ENCODE measurements at regions not wholly inside any gene's neighbourhood (a gene's known extent, or its start where the extent isn't known, plus 50 kb on each side); places are given as distances from the start of the nearest gene placed in this dataset.

DNA sequence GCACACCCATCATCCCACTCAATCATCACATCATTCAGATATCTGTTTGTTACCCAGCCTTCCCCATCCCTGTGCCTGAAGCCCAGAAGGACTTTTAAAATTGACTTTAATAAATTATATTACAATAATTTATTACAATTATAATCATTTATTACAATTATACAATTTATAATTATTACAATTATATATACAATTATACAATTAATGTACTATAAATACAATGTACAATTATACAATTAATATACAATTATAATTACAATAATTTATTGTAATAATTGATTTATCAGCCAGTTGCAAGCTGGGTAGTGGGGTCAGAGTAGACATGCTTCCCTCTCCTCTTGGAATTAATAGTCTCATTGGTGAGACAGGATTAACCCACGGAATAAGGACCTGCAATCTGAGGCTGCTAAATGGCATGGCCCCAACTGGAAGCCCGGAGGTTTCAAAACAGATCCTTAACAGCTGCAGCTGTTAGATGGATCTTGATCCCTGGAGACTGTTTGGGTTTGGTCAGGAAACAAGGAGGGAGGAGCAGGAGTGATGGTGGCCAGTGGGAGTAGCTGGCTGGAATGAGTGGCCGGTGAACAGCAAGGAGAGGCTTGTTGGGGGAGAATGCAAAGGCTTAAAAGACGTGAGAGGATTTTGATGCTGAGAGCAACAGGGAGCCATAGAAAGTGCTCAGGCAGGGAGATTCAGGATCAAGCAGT, 402.8 kb upstream of the PODXL start:
- Mint-ChIP-seq H3K36me3 (peaks cover 7% of the 10 kb centered on the region; the same call in 1 of the 2 replicates), H3K9me3 (peaks cover 10% of the 10 kb centered on the region), H3K4me1 (peaks cover 20% of the 10 kb centered on the region), H3K27me3 (ENCODE audit: low read depth) (no peaks in the 10 kb centered on the region; the same call in none of the 2 replicates), H3K27ac (no peak overlapping the region), H3K4me3 (no peak overlapping the region)
- TF ChIP-seq, protein P1, sequence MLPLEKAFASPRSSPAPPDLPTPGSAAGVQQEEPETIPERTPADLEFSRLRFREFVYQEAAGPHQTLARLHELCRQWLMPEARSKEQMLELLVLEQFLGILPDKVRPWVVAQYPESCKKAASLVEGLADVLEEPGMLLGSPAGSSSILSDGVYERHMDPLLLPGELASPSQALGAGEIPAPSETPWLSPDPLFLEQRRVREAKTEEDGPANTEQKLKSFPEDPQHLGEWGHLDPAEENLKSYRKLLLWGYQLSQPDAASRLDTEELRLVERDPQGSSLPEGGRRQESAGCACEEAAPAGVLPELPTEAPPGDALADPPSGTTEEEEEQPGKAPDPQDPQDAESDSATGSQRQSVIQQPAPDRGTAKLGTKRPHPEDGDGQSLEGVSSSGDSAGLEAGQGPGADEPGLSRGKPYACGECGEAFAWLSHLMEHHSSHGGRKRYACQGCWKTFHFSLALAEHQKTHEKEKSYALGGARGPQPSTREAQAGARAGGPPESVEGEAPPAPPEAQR (CRISPR knock-in tag; IDR thresholded peaks at IDR 0.05) = no peak
- peak; percentile 97 for TF ChIP-seq HMGA2 (CRISPR knock-in tag; IDR thresholded peaks at IDR 0.05)
- no peak for DNase-seq (ENCODE audit: low spot score)
- CTCF ChIA-PET = no interaction called here
- POLR2A ChIA-PET = no interaction called here
- no peak for ATAC-seq

DNA sequence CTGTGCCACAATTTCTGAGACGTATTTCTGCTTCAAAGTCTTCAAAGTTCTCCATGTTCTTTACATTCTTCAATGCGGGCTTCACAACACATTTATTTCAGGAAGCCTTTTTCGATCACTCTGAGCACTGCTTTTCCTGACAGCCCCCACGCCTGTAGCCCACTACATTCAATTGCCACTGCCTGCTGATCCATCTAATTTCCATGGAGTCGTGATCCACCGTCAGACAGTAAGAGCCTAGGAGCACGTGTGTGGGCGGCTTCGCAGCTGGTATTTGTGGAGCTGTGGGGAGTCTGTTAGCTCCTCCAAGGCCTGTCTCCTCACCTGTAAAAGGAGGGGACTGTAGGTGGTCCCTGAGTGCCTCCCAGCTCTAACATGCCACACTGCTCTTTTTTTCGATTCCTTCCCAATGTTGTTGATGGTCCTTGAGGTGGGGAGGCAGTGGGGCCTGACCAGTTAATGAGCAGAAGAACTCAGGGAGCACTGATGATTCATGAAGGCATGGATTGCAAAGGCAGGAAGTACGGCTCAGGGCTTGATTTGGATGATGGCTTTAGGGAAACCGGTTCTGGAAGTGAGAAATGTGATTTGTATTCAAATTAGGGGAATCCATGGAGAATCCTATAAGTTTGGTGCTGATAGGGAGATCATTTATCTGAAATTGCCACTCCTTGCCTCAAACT, 401.1 kb upstream of the PODXL start:
- no peak for TF ChIP-seq ZNF232 (CRISPR knock-in tag; IDR thresholded peaks at IDR 0.05)

DNA sequence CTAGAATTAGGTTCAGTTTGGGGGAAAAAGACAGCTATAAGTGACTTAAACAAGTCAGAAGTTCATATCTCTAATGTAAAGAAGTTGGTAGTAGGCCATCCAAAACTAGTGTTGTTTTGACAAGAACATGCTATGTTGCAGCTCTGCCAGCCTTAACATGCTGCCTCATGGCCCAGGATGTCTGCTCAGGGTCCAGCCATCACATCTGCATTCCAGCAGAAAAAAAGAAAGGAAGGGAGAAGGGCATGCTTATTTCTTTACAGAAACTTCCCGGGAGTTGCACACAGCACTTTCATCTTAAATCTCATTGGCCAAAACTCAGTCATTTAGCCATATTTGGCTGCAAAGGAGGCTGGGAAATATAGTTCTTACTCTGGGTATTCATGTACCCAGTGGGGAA, 400.4 kb upstream of the PODXL start:
- DNase-seq (ENCODE audit: low spot score) = no peak
- Mint-ChIP-seq H3K36me3 (peaks cover 7% of the 10 kb centered on the region; the same call in 1 of the 2 replicates), H3K4me3 (no peak overlapping the region), H3K27ac (no peak overlapping the region), H3K4me1 (peaks cover 20% of the 10 kb centered on the region), H3K27me3 (ENCODE audit: low read depth) (no peaks in the 10 kb centered on the region; the same call in none of the 2 replicates), H3K9me3 (peaks cover 10% of the 10 kb centered on the region)
- ChIA-PET POLR2A (no interaction called here), CTCF (interaction anchor here (0.7 to 2.3 kb wide), 2 partner anchors 11 to 267 kb away, joined by 4 to 6 read pairs; no protein-coding TSS in a partner anchor)
- TF ChIP-seq GTF2I (CRISPR knock-in tag; conservative IDR thresholded peaks at IDR 0.05) = peak; percentile 70; the same call in 1 of the 2 replicates
- TF ChIP-seq KAT7 (CRISPR knock-in tag; IDR thresholded peaks at IDR 0.05; ENCODE audit: borderline replicate concordance) = no peak
- no peak for ATAC-seq

More for the DNA sequence above, 401.1 kb upstream of the PODXL start:
- no peaks in the 10 kb centered on the region; the same call in none of the 2 replicates for H3K27me3 Mint-ChIP-seq (ENCODE audit: low read depth)
- peaks cover 7% of the 10 kb centered on the region; the same call in 1 of the 2 replicates for H3K36me3 Mint-ChIP-seq
- DNase-seq (ENCODE audit: low spot score) (no peak), ATAC-seq (no peak)
- H3K9me3 Mint-ChIP-seq = peaks cover 10% of the 10 kb centered on the region
- POLR2A ChIA-PET = no interaction called here
- no peak overlapping the region for H3K27ac Mint-ChIP-seq
- CTCF ChIA-PET = interaction anchor here (0.7 to 2.3 kb wide), 2 partner anchors 12 to 268 kb away, joined by 4 to 6 read pairs; no protein-coding TSS in a partner anchor
- no peak overlapping the region for H3K4me3 Mint-ChIP-seq
- H3K4me1 Mint-ChIP-seq = peaks cover 20% of the 10 kb centered on the region

DNA sequence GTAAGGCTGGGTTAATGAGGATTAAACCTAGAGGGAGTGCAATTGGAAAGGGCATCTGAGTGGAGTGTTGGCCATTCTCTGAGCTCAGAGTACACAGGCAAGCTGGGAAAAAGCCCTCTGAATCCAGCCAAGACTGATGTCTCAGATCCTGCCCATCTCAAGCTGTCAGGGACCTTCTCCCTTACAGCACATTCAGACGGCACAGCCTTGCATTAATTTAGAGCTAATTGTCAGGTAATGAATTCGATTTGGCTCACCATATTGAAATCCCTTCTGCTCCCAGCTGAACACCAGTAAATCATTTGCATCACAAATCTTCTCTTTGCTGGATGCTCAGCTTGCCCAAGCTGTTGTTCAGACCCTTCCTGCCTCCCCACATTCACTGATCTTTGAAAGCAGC, 399.3 kb upstream of the PODXL start:
- Mint-ChIP-seq H3K4me3 (no peak overlapping the region), H3K27me3 (ENCODE audit: low read depth) (no peaks in the 10 kb centered on the region; the same call in none of the 2 replicates), H3K9me3 (peaks cover 10% of the 10 kb centered on the region), H3K4me1 (peaks cover 20% of the 10 kb centered on the region), H3K27ac (no peak overlapping the region; the same call in 1 of the 2 replicates), H3K36me3 (peaks cover 7% of the 10 kb centered on the region; the same call in 1 of the 2 replicates)
- ChIA-PET POLR2A (no interaction called here), CTCF (interaction anchor here (1.0 to 2.3 kb wide), 3 partner anchors 10 to 266 kb away, joined by 6 to 10 read pairs (median 6); no protein-coding TSS in a partner anchor)
- no peak for DNase-seq (ENCODE audit: low spot score)
- no peak; the same call in 1 of the 2 replicates for ATAC-seq
- TF ChIP-seq, protein P2, sequence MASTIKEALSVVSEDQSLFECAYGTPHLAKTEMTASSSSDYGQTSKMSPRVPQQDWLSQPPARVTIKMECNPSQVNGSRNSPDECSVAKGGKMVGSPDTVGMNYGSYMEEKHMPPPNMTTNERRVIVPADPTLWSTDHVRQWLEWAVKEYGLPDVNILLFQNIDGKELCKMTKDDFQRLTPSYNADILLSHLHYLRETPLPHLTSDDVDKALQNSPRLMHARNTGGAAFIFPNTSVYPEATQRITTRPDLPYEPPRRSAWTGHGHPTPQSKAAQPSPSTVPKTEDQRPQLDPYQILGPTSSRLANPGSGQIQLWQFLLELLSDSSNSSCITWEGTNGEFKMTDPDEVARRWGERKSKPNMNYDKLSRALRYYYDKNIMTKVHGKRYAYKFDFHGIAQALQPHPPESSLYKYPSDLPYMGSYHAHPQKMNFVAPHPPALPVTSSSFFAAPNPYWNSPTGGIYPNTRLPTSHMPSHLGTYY (CRISPR knock-in tag; IDR thresholded peaks at IDR 0.05) = no peak
- TF ChIP-seq, protein P3, sequence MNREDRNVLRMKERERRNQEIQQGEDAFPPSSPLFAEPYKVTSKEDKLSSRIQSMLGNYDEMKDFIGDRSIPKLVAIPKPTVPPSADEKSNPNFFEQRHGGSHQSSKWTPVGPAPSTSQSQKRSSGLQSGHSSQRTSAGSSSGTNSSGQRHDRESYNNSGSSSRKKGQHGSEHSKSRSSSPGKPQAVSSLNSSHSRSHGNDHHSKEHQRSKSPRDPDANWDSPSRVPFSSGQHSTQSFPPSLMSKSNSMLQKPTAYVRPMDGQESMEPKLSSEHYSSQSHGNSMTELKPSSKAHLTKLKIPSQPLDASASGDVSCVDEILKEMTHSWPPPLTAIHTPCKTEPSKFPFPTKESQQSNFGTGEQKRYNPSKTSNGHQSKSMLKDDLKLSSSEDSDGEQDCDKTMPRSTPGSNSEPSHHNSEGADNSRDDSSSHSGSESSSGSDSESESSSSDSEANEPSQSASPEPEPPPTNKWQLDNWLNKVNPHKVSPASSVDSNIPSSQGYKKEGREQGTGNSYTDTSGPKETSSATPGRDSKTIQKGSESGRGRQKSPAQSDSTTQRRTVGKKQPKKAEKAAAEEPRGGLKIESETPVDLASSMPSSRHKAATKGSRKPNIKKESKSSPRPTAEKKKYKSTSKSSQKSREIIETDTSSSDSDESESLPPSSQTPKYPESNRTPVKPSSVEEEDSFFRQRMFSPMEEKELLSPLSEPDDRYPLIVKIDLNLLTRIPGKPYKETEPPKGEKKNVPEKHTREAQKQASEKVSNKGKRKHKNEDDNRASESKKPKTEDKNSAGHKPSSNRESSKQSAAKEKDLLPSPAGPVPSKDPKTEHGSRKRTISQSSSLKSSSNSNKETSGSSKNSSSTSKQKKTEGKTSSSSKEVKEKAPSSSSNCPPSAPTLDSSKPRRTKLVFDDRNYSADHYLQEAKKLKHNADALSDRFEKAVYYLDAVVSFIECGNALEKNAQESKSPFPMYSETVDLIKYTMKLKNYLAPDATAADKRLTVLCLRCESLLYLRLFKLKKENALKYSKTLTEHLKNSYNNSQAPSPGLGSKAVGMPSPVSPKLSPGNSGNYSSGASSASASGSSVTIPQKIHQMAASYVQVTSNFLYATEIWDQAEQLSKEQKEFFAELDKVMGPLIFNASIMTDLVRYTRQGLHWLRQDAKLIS (CRISPR knock-in tag; IDR thresholded peaks at IDR 0.05; ENCODE audit: borderline replicate concordance) = no peak
- no peak for TF ChIP-seq RORB (CRISPR knock-in tag; IDR thresholded peaks at IDR 0.05)
- no peak for TF ChIP-seq OVOL2 (CRISPR knock-in tag; IDR thresholded peaks at IDR 0.05; ENCODE audit: borderline replicate concordance)
- no peak for TF ChIP-seq ZNF263 (CRISPR knock-in tag; IDR thresholded peaks at IDR 0.05; ENCODE audit: low read depth)
- TF ChIP-seq JUN (CRISPR knock-in tag; IDR thresholded peaks at IDR 0.05) = no peak
- no peak for TF ChIP-seq FOXP1 (CRISPR knock-in tag; IDR thresholded peaks at IDR 0.05; ENCODE audit: borderline replicate concordance)
- TF ChIP-seq, protein P4, sequence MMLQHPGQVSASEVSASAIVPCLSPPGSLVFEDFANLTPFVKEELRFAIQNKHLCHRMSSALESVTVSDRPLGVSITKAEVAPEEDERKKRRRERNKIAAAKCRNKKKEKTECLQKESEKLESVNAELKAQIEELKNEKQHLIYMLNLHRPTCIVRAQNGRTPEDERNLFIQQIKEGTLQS (CRISPR knock-in tag; conservative IDR thresholded peaks at IDR 0.05) = no peak
- TF ChIP-seq, protein P5, sequence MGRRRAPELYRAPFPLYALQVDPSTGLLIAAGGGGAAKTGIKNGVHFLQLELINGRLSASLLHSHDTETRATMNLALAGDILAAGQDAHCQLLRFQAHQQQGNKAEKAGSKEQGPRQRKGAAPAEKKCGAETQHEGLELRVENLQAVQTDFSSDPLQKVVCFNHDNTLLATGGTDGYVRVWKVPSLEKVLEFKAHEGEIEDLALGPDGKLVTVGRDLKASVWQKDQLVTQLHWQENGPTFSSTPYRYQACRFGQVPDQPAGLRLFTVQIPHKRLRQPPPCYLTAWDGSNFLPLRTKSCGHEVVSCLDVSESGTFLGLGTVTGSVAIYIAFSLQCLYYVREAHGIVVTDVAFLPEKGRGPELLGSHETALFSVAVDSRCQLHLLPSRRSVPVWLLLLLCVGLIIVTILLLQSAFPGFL (CRISPR knock-in tag; IDR thresholded peaks at IDR 0.05; ENCODE audit: borderline replicate concordance) = no peak
- TF ChIP-seq, protein P6, sequence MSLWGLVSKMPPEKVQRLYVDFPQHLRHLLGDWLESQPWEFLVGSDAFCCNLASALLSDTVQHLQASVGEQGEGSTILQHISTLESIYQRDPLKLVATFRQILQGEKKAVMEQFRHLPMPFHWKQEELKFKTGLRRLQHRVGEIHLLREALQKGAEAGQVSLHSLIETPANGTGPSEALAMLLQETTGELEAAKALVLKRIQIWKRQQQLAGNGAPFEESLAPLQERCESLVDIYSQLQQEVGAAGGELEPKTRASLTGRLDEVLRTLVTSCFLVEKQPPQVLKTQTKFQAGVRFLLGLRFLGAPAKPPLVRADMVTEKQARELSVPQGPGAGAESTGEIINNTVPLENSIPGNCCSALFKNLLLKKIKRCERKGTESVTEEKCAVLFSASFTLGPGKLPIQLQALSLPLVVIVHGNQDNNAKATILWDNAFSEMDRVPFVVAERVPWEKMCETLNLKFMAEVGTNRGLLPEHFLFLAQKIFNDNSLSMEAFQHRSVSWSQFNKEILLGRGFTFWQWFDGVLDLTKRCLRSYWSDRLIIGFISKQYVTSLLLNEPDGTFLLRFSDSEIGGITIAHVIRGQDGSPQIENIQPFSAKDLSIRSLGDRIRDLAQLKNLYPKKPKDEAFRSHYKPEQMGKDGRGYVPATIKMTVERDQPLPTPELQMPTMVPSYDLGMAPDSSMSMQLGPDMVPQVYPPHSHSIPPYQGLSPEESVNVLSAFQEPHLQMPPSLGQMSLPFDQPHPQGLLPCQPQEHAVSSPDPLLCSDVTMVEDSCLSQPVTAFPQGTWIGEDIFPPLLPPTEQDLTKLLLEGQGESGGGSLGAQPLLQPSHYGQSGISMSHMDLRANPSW (CRISPR knock-in tag; conservative IDR thresholded peaks at IDR 0.05; ENCODE audit: low read depth) = no peak
